ENCODE measurements at regions not wholly inside any gene's neighbourhood (a gene's known extent, or its start where the extent isn't known, plus 50 kb on each side); places are given as distances from the start of the nearest gene placed in this dataset.

- ATAC-seq (ENCODE audit: low read depth in 2 of 2) (no peak), DNase-seq (no peak)
- Mint-ChIP-seq H3K4me1 (no peaks in the 10 kb centered on the region), H3K9me3 (peaks cover 0 to 7% (median 2%) of the 10 kb centered on the region in 7 donors), H3K4me3 (no peak overlapping the region), H3K36me3 (no peaks in the 10 kb centered on the region), H3K27me3 (peaks cover 0 to 16% (median 13%) of the 10 kb centered on the region in 3 donors), H3K27ac (no peak overlapping the region)
These were observed 56.5 kb downstream of the CT47B1 start for GRCh38 chrX:120819126-120819525.

- no peaks in the 10 kb centered on the region for H3K36me3 Mint-ChIP-seq
- ATAC-seq (ENCODE audit: low read depth in 2 of 2) = no peak
- peaks cover 9 to 15% (median 9%) of the 10 kb centered on the region in 3 donors for H3K27me3 Mint-ChIP-seq
- H3K9me3 Mint-ChIP-seq = peaks cover 0 to 8% (median 2%) of the 10 kb centered on the region in 7 donors
- no peaks in the 10 kb centered on the region for H3K4me1 Mint-ChIP-seq
- DNase-seq = no peak
- H3K27ac Mint-ChIP-seq = no peak overlapping the region
- H3K4me3 Mint-ChIP-seq = no peak overlapping the region
These were observed 61.7 kb downstream of the CT47B1 start for GRCh38 chrX:120813982-120814381.

GRCh38 chrX:120801426-120801825, 74.2 kb downstream of the CT47B1 start:
- Mint-ChIP-seq H3K36me3 (no peaks in the 10 kb centered on the region), H3K27ac (no peak overlapping the region), H3K27me3 (peaks cover 0 to 44% (median 3%) of the 10 kb centered on the region in 3 donors), H3K4me1 (no peaks in the 10 kb centered on the region), H3K9me3 (peaks cover 0 to 2% (median 0%) of the 10 kb centered on the region in 7 donors), H3K4me3 (no peak overlapping the region)
- ATAC-seq (ENCODE audit: low read depth in 2 of 2) (no peak), DNase-seq (no peak)

GRCh38 chrX:120797188-120797851, 78.3 kb downstream of the CT47B1 start:
- H3K36me3 Mint-ChIP-seq = no peaks in the 10 kb centered on the region
- H3K4me3 Mint-ChIP-seq = no peak overlapping the region
- DNase-seq = no peak
- no peak overlapping the region for H3K27ac Mint-ChIP-seq
- H3K27me3 Mint-ChIP-seq = peaks cover 0 to 40% (median 5%) of the 10 kb centered on the region in 3 donors
- no peak for ATAC-seq (ENCODE audit: low read depth in 2 of 2)
- no peaks in the 10 kb centered on the region for H3K4me1 Mint-ChIP-seq
- H3K9me3 Mint-ChIP-seq = no peaks in the 10 kb centered on the region

- ATAC-seq (ENCODE audit: low read depth in 2 of 2) (no peak), DNase-seq (no peak)
- Mint-ChIP-seq H3K4me1 (peaks cover 0 to 2% (median under 1%) of the 10 kb centered on the region in 3 donors), H3K9me3 (no peaks in the 10 kb centered on the region), H3K4me3 (no peak overlapping the region), H3K36me3 (no peaks in the 10 kb centered on the region), H3K27ac (no peak overlapping the region), H3K27me3 (peaks cover 0 to 34% (median 5%) of the 10 kb centered on the region in 3 donors)
These were observed 80.4 kb downstream of the CT47B1 start for GRCh38 chrX:120795301-120795700.

- no peaks in the 10 kb centered on the region for H3K36me3 Mint-ChIP-seq
- H3K4me3 Mint-ChIP-seq = no peak overlapping the region
- H3K9me3 Mint-ChIP-seq = no peaks in the 10 kb centered on the region
- ATAC-seq (ENCODE audit: low read depth in 2 of 2) = no peak
- DNase-seq = no peak
- peaks cover 0 to 5% (median 3%) of the 10 kb centered on the region in 3 donors for H3K4me1 Mint-ChIP-seq
- peaks cover 0 to 31% (median 5%) of the 10 kb centered on the region in 3 donors for H3K27me3 Mint-ChIP-seq
- no peak overlapping the region for H3K27ac Mint-ChIP-seq
These were observed 81.1 kb downstream of the CT47B1 start for GRCh38 chrX:120794525-120794975.

GRCh38 chrX:120793098-120793497, 82.6 kb downstream of the CT47B1 start:
- Mint-ChIP-seq H3K4me1 (peaks cover 0 to 5% (median 3%) of the 10 kb centered on the region in 3 donors), H3K27me3 (peaks cover 0 to 16% (median 5%) of the 10 kb centered on the region in 3 donors), H3K4me3 (no peak overlapping the region), H3K27ac (no peak overlapping the region), H3K36me3 (no peaks in the 10 kb centered on the region), H3K9me3 (no peaks in the 10 kb centered on the region)
- ATAC-seq (ENCODE audit: low read depth in 2 of 2) (no peak), DNase-seq (no peak)

- no peaks in the 10 kb centered on the region for H3K36me3 Mint-ChIP-seq
- peaks cover 0 to 7% (median 4%) of the 10 kb centered on the region in 3 donors for H3K27me3 Mint-ChIP-seq
- DNase-seq = no peak
- H3K4me1 Mint-ChIP-seq = peaks cover 0 to 5% (median 3%) of the 10 kb centered on the region in 3 donors
- H3K27ac Mint-ChIP-seq = no peak overlapping the region
- H3K9me3 Mint-ChIP-seq = no peaks in the 10 kb centered on the region
- H3K4me3 Mint-ChIP-seq = no peak overlapping the region
- ATAC-seq (ENCODE audit: low read depth in 2 of 2) = no peak
These were observed 84.5 kb downstream of the CT47B1 start for GRCh38 chrX:120791013-120791643.

GRCh38 chrX:120790552-120790951, 85.1 kb downstream of the CT47B1 start:
- DNase-seq (no peak), ATAC-seq (ENCODE audit: low read depth in 2 of 2) (no peak)
- Mint-ChIP-seq H3K4me1 (peaks cover 0 to 5% (median 3%) of the 10 kb centered on the region in 3 donors), H3K27ac (peak overlapping the region in 1 of 6 donors; percentile 4), H3K4me3 (no peak overlapping the region), H3K36me3 (no peaks in the 10 kb centered on the region), H3K27me3 (peaks cover 0 to 1% (median 0%) of the 10 kb centered on the region in 3 donors), H3K9me3 (no peaks in the 10 kb centered on the region)

- Mint-ChIP-seq H3K4me3 (no peak overlapping the region), H3K4me1 (peaks cover 0 to 5% (median 3%) of the 10 kb centered on the region in 3 donors), H3K9me3 (no peaks in the 10 kb centered on the region), H3K27me3 (no peaks in the 10 kb centered on the region), H3K36me3 (no peaks in the 10 kb centered on the region), H3K27ac (peak overlapping the region in 1 of 6 donors; percentile 4)
- ATAC-seq (ENCODE audit: low read depth in 2 of 2) (peak in 1 of 2 donors; percentile 23), DNase-seq (peak; percentile 39)
These were observed 85.5 kb downstream of the CT47B1 start for GRCh38 chrX:120790118-120790517.

GRCh38 chrX:120781403-120781802, 94.3 kb downstream of the CT47B1 start:
- ATAC-seq (ENCODE audit: low read depth in 2 of 2) (no peak), DNase-seq (no peak)
- peaks cover 2 to 3% of the 10 kb centered on the region in 2 donors for H3K36me3 Mint-ChIP-seq
- H3K27me3 Mint-ChIP-seq = no peaks in the 10 kb centered on the region
- H3K4me3 Mint-ChIP-seq = no peak overlapping the region
- H3K9me3 Mint-ChIP-seq = peaks cover under 1 to 3% (median 2%) of the 10 kb centered on the region in 7 donors
- peaks cover 0 to 3% (median under 1%) of the 10 kb centered on the region in 3 donors for H3K4me1 Mint-ChIP-seq
- no peak overlapping the region for H3K27ac Mint-ChIP-seq

- no peak for DNase-seq
- Mint-ChIP-seq H3K9me3 (peaks cover 2 to 6% (median 3%) of the 10 kb centered on the region in 7 donors), H3K27ac (peak overlapping the region in 1 of 6 donors; percentile 70), H3K36me3 (peaks cover 4 to 6% of the 10 kb centered on the region in 2 donors), H3K27me3 (no peaks in the 10 kb centered on the region), H3K4me3 (no peak overlapping the region), H3K4me1 (peaks cover 5 to 11% (median 11%) of the 10 kb centered on the region in 3 donors)
- ATAC-seq (ENCODE audit: low read depth in 2 of 2) = peak in 1 of 2 donors; percentile 36
These were observed 99.7 kb downstream of the CT47B1 start for GRCh38 chrX:120775959-120776358.

- Mint-ChIP-seq H3K4me1 (peaks cover 8 to 14% (median 11%) of the 10 kb centered on the region in 3 donors), H3K4me3 (no peak overlapping the region), H3K27me3 (no peaks in the 10 kb centered on the region), H3K27ac (peak overlapping the region in 1 of 6 donors; percentile 49), H3K36me3 (peaks cover 4 to 6% of the 10 kb centered on the region in 2 donors), H3K9me3 (peaks cover 2 to 6% (median 3%) of the 10 kb centered on the region in 7 donors)
- no peak for ATAC-seq (ENCODE audit: low read depth in 2 of 2)
- no peak for DNase-seq
These were observed 101.1 kb downstream of the CT47B1 start for GRCh38 chrX:120774606-120775005.

- peaks cover 8 to 14% (median 11%) of the 10 kb centered on the region in 3 donors for H3K4me1 Mint-ChIP-seq
- peaks cover 2 to 6% (median 3%) of the 10 kb centered on the region in 7 donors for H3K9me3 Mint-ChIP-seq
- H3K4me3 Mint-ChIP-seq = no peak overlapping the region
- DNase-seq (no peak), ATAC-seq (ENCODE audit: low read depth in 2 of 2) (peak; percentile 30 to 47)
- H3K27me3 Mint-ChIP-seq = no peaks in the 10 kb centered on the region
- H3K36me3 Mint-ChIP-seq = peaks cover 4 to 6% of the 10 kb centered on the region in 2 donors
- H3K27ac Mint-ChIP-seq = peak overlapping the region in 1 of 6 donors; percentile 51
These were observed 101.9 kb downstream of the CT47B1 start for GRCh38 chrX:120773801-120774200.

All from naive B cell (primary cell).